Astrocyte (in vitro differentiated cells and primary cell): ENCODE measurements at regions not wholly inside any gene's neighbourhood (a gene's known extent, or its start where the extent isn't known, plus 50 kb on each side); places are given as distances from the start of the nearest gene placed in this dataset.

ENCODE experiments used
- DNase-seq: peaks from one replicate; pipeline ENCODE4 v3.0.0-alpha.2; 2010; ENCODE audit warnings: low read depth
- FAIRE-seq: peaks from 2 replicates; lab custom pipeline; 2011; peaks lifted over from hg19 to GRCh38; lab: Jason Lieb, UNC
- H2AFZ ChIP-seq: 2 replicates; pipeline ENCODE4 v1.6.0; 2012; ENCODE audit warnings: low read depth, low read length, inconsistent platforms
- H3K27ac ChIP-seq: 2 replicates; pipeline ENCODE4 v1.5.1; 2011; ENCODE audit warnings: low read depth, low read length, inconsistent platforms
- H3K27me3 ChIP-seq: 2 replicates; pipeline ENCODE4 v1.6.0; 2011; ENCODE audit warnings: low read length, inconsistent platforms; ENCODE audit not compliant: insufficient read depth
- H3K36me3 ChIP-seq: 2 replicates; pipeline ENCODE4 v1.5.1; 2011; ENCODE audit warnings: low read length, inconsistent platforms; ENCODE audit not compliant: insufficient read depth
- H3K4me1 ChIP-seq: 2 replicates; pipeline ENCODE4 v1.5.1; 2011; ENCODE audit warnings: low read length, inconsistent platforms; ENCODE audit not compliant: insufficient read depth
- H3K4me2 ChIP-seq: 2 replicates; pipeline ENCODE4 v1.6.0; 2012; ENCODE audit warnings: low read length, inconsistent platforms
- H3K4me3 ChIP-seq: 2 replicates; pipeline ENCODE4 v1.5.1; 2011; ENCODE audit warnings: low read depth, mild to moderate bottlenecking, low read length, inconsistent platforms; ENCODE audit not compliant: insufficient read depth
- H3K79me2 ChIP-seq: 2 replicates; pipeline ENCODE4 v1.6.0; 2012; ENCODE audit warnings: mild to moderate bottlenecking, low read length, inconsistent platforms; ENCODE audit not compliant: insufficient read depth
- H3K9ac ChIP-seq: 2 replicates; pipeline ENCODE4 v1.6.0; 2012; ENCODE audit warnings: mild to moderate bottlenecking, low read length, inconsistent platforms
- H3K9me3 ChIP-seq: 2 replicates; pipeline ENCODE4 v1.5.1; 2012; ENCODE audit warnings: low read depth, mild to moderate bottlenecking, low read length, inconsistent platforms; ENCODE audit not compliant: insufficient read depth
- H4K20me1 ChIP-seq: 2 replicates; pipeline ENCODE4 v1.6.0; 2012; ENCODE audit warnings: low read length, inconsistent platforms; ENCODE audit not compliant: insufficient read depth
- H3K27ac Mint-ChIP-seq: one replicate; pipeline ENCODE4 v1.8.0; 2021; ENCODE audit warnings: mild to moderate bottlenecking, mixed read lengths; ENCODE audit not compliant: unreplicated experiment
- H3K27me3 Mint-ChIP-seq: one replicate; pipeline ENCODE4 v1.8.0; 2021; ENCODE audit warnings: low read depth, mixed read lengths; ENCODE audit not compliant: unreplicated experiment
- H3K36me3 Mint-ChIP-seq: one replicate; pipeline ENCODE4 v1.8.0; 2021; ENCODE audit warnings: low read depth, mixed read lengths; ENCODE audit not compliant: unreplicated experiment
- H3K4me1 Mint-ChIP-seq: one replicate; pipeline ENCODE4 v1.8.0; 2021; ENCODE audit warnings: low read depth, mixed read lengths; ENCODE audit not compliant: unreplicated experiment
- H3K4me3 Mint-ChIP-seq: one replicate; pipeline ENCODE4 v1.8.0; 2021; ENCODE audit warnings: mild to moderate bottlenecking, moderate library complexity, mixed read lengths; ENCODE audit not compliant: unreplicated experiment
- H3K9me3 Mint-ChIP-seq: one replicate; pipeline ENCODE4 v1.8.0; 2021; ENCODE audit warnings: mild to moderate bottlenecking, mixed read lengths; ENCODE audit not compliant: unreplicated experiment
- CTCF ChIP-seq: IDR thresholded peaks from 2 replicates; pipeline ENCODE4 v1.5.1; 2011; ENCODE audit warnings: low read depth, mild to moderate bottlenecking, inconsistent platforms, low read length, moderate library complexity; ENCODE audit not compliant: insufficient read depth
- EZH2 ChIP-seq: IDR thresholded peaks from 2 replicates; pipeline ENCODE4 v1.6.1; 2012; ENCODE audit warnings: mild to moderate bottlenecking, low read length, inconsistent platforms; ENCODE audit not compliant: insufficient read depth

DNA sequence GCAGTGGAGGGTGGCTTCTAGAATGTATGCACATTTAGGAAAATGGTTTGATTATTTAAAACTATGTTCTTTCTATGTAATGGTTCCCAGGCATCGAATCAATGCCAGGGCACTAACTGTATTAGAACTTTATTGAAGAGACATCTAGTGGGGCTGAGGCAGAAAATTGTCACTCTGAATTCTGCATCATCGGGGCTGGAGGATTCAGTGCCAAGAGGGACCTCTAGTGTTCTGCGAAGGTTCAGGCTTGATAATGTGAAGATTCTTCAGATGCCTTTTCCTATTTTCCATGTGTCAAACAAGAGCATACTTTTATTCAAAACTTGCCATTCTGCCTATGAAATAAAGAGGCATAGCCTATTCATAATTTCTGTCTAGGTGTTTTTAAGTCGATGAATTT, 146.3 kb downstream of the CAND1 start:
- Histone ChIP-seq H3K4me1 (no peaks in the 10 kb centered on the region), H3K27me3 (no peaks in the 10 kb centered on the region), H2AFZ (no peak overlapping the region), H3K79me2 (no peaks in the 10 kb centered on the region), H3K9ac (no peak overlapping the region), H3K4me3 (no peak overlapping the region), H3K4me2 (no peak overlapping the region), H3K9me3 (peaks cover 3% of the 10 kb centered on the region), H3K27ac (no peak overlapping the region), H3K36me3 (no peaks in the 10 kb centered on the region), H4K20me1 (no peaks in the 10 kb centered on the region)
- DNase-seq (peak; percentile 27), FAIRE-seq (peak; percentile 58)
- peaks cover 3% of the 10 kb centered on the region for H3K27me3 Mint-ChIP-seq
- no peak overlapping the region for H3K4me3 Mint-ChIP-seq
- H3K27ac Mint-ChIP-seq = no peak overlapping the region
- no peaks in the 10 kb centered on the region for H3K36me3 Mint-ChIP-seq
- TF ChIP-seq EZH2 (no peak), CTCF (peak; percentile 33)
- H3K4me1 Mint-ChIP-seq = peaks cover 15% of the 10 kb centered on the region
- H3K9me3 Mint-ChIP-seq = peaks cover 4% of the 10 kb centered on the region

DNA sequence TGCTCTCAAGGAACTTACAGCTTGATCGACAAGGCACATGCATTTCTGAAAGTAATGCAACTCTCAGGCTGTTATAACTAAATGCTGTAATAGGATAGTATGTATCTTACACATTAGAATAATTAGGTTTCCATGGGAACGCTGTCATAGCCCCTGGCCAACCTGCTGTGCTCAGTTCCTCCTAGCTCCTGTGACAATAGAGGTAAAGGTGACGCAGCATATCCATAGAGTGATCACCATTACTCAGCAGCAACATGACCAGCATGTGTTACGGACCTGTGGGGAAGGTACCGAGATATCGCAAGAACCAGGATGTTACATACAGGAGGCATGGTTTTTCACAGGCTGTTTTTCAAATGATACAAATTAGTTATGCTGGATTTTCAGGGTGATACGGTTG, 150.7 kb downstream of the CAND1 start:
- Histone ChIP-seq H3K27ac (no peak overlapping the region), H3K36me3 (no peaks in the 10 kb centered on the region), H4K20me1 (no peaks in the 10 kb centered on the region), H3K79me2 (no peaks in the 10 kb centered on the region), H3K4me1 (no peaks in the 10 kb centered on the region), H3K4me2 (no peak overlapping the region), H2AFZ (no peak overlapping the region), H3K4me3 (no peak overlapping the region), H3K9me3 (peaks cover 3% of the 10 kb centered on the region), H3K27me3 (no peaks in the 10 kb centered on the region), H3K9ac (no peak overlapping the region)
- Mint-ChIP-seq H3K9me3 (no peaks in the 10 kb centered on the region), H3K4me3 (no peak overlapping the region), H3K36me3 (no peaks in the 10 kb centered on the region), H3K4me1 (no peaks in the 10 kb centered on the region), H3K27me3 (no peaks in the 10 kb centered on the region), H3K27ac (no peak overlapping the region)
- FAIRE-seq (no peak), DNase-seq (no peak)
- TF ChIP-seq EZH2 (no peak), CTCF (no peak)

- no peaks in the 10 kb centered on the region for H3K9me3 Mint-ChIP-seq
- H3K27me3 Mint-ChIP-seq = no peaks in the 10 kb centered on the region
- H3K36me3 Mint-ChIP-seq = no peaks in the 10 kb centered on the region
- H3K4me1 Mint-ChIP-seq = peaks cover 1% of the 10 kb centered on the region
- no peaks in the 10 kb centered on the region for H4K20me1 ChIP-seq
- no peaks in the 10 kb centered on the region for H3K4me1 ChIP-seq
- no peak overlapping the region for H3K27ac Mint-ChIP-seq
- no peaks in the 10 kb centered on the region for H3K79me2 ChIP-seq
- no peaks in the 10 kb centered on the region for H3K36me3 ChIP-seq
- DNase-seq (no peak), FAIRE-seq (no peak)
- H3K4me3 Mint-ChIP-seq = no peak overlapping the region
- no peak overlapping the region for H3K9ac ChIP-seq
- no peak overlapping the region for H3K4me2 ChIP-seq
- H2AFZ ChIP-seq = no peak overlapping the region
- no peak for TF ChIP-seq CTCF
- no peak for TF ChIP-seq EZH2
- H3K4me3 ChIP-seq = no peak overlapping the region
- no peaks in the 10 kb centered on the region for H3K27me3 ChIP-seq
- no peak overlapping the region for H3K27ac ChIP-seq
- H3K9me3 ChIP-seq = peaks cover 3% of the 10 kb centered on the region
These were observed 151.3 kb downstream of the CAND1 start for GRCh38 chr12:67420506-67420905.
